Peyer's patch (tissue), 4 donors: ENCODE measurements at regions not wholly inside any gene's neighbourhood (a gene's known extent, or its start where the extent isn't known, plus 50 kb on each side); places are given as distances from the start of the nearest gene placed in this dataset.

ENCODE experiments used
- DNase-seq, 3 donors: peaks; one replicate each; pipeline ENCODE4 v3.0.0-alpha.2; 2017 to 2019
- H3K27ac ChIP-seq, 4 donors: fragments of 200-600 bp; sonication (generic); one replicate each; pipeline ENCODE4 v1.5.1; 2016 to 2019
- H3K27me3 ChIP-seq, 2 donors: fragments of 200-600 bp; sonication (generic); one replicate each; pipeline ENCODE4 v1.5.1; 2019
- H3K36me3 ChIP-seq, 3 donors: fragments of 200-600 bp; sonication (generic); one replicate each; pipeline ENCODE4 v1.5.1; 2016 to 2019
- H3K4me1 ChIP-seq, 4 donors: fragments of 200-600 bp; sonication (generic); one replicate each; pipeline ENCODE4 v1.5.1; 2016 to 2019
- H3K4me3 ChIP-seq, 4 donors: fragments of 200-600 bp; sonication (generic); 1 replicate in 3 of 4; 2 replicates in 1 of 4; pipeline ENCODE4 v1.5.1; 2016 to 2019; ENCODE audit warnings: mild to moderate bottlenecking in 1 of 4
- H3K9me3 ChIP-seq, 4 donors: fragments of 200-600 bp; sonication (generic); one replicate each; pipeline ENCODE4 v1.5.1; 2016 to 2019; ENCODE audit warnings: mild to moderate bottlenecking in 1 of 4
- POLR2A ChIP-seq, 2 donors: fragments of 450-650 bp; IDR thresholded peaks; one replicate each; pipeline ENCODE4 v1.5.1; 2017; ENCODE audit warnings: antibody characterized with exemption in 2 of 2, mild to moderate bottlenecking in 2 of 2, moderate library complexity in 2 of 2
- TF ChIP-seq, protein P1 (sequence below), 6 experiments: fragments of 450-650 bp in 4 of 6; fragments of 200-600 bp in 2 of 6; sonication (generic) in 1 of 6; IDR thresholded peaks; one replicate each; pipeline ENCODE4 v1.5.1; 2017 to 2019; ENCODE audit warnings: antibody characterized with exemption in 6 of 6, mild to moderate bottlenecking in 3 of 6, moderate library complexity in 1 of 6

DNA sequence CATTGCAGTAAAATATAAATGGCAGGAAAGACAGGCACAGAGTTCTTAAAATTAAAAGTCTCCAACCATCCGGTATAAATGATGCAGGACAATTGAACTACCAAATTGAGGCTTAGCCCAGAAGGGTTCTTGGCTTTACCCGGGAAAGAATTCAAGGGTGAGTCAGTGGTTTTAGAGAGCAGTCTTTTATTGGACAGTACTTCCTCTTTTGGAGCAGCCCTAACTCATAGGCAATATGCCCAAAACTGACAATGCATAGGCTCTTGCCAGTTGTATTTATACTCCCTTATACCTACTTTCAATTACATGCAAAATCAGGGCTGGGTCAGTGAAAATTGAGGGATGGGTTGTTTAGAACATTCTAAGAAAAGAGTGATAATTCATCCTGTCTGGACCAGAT, 1628.9 kb upstream of the PRMT6 start:
- H3K27me3 ChIP-seq: no peaks in the 10 kb centered on the region
- TF ChIP-seq POLR2A (IDR thresholded peaks at IDR 0.05): no peak
- TF ChIP-seq, protein P1, sequence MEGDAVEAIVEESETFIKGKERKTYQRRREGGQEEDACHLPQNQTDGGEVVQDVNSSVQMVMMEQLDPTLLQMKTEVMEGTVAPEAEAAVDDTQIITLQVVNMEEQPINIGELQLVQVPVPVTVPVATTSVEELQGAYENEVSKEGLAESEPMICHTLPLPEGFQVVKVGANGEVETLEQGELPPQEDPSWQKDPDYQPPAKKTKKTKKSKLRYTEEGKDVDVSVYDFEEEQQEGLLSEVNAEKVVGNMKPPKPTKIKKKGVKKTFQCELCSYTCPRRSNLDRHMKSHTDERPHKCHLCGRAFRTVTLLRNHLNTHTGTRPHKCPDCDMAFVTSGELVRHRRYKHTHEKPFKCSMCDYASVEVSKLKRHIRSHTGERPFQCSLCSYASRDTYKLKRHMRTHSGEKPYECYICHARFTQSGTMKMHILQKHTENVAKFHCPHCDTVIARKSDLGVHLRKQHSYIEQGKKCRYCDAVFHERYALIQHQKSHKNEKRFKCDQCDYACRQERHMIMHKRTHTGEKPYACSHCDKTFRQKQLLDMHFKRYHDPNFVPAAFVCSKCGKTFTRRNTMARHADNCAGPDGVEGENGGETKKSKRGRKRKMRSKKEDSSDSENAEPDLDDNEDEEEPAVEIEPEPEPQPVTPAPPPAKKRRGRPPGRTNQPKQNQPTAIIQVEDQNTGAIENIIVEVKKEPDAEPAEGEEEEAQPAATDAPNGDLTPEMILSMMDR (IDR thresholded peaks at IDR 0.05): no peak
- H3K4me1 ChIP-seq: no peaks in the 10 kb centered on the region

DNA sequence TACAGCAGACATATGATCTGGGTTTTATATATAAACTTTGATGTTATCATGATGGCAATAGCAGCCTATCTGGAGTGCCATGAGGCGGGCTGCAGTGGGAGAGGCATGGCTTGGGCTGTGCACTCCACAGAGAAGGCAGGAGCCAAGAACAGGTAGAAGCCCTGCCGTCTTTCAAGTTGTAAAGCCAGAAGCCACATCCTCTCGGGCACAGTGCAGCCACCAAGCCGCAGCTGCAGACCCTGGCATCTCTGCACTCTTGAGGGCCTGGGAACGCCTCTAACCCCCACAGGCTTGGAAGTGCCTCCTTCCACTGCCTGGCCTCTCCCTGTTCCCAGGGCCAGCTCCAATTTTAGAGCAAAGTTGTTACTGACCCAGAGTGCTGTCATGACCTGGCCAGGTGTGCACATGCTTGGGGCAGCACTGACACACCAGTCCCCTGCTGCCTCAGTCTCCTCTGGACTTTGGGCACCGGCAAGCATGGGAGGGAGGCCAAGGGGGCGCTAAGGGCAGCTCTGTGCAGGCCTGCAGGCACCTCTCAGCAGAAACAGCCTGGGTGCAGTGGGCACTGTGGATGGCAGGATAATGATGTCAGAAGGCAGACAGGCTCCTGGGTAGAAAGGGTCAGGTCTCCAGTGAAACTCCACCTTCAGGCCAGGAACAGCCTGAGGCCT, 1619.8 kb upstream of the PRMT6 start:
- no peaks in the 10 kb centered on the region for H3K4me1 ChIP-seq
- H3K27me3 ChIP-seq: no peaks in the 10 kb centered on the region
- no peak overlapping the region for H3K27ac ChIP-seq
- DNase-seq: no peak
- H3K36me3 ChIP-seq: no peaks in the 10 kb centered on the region
- no peak overlapping the region for H3K4me3 ChIP-seq
- no peaks in the 10 kb centered on the region for H3K9me3 ChIP-seq
- TF ChIP-seq, protein P1 (IDR thresholded peaks at IDR 0.05): no peak
- TF ChIP-seq POLR2A (IDR thresholded peaks at IDR 0.05): no peak

More for the DNA sequence above, 1628.9 kb upstream of the PRMT6 start:
- H3K27ac ChIP-seq: no peak overlapping the region
- H3K4me3 ChIP-seq: no peak overlapping the region
- no peak for DNase-seq
- H3K9me3 ChIP-seq: no peaks in the 10 kb centered on the region
- H3K36me3 ChIP-seq: no peaks in the 10 kb centered on the region

DNA sequence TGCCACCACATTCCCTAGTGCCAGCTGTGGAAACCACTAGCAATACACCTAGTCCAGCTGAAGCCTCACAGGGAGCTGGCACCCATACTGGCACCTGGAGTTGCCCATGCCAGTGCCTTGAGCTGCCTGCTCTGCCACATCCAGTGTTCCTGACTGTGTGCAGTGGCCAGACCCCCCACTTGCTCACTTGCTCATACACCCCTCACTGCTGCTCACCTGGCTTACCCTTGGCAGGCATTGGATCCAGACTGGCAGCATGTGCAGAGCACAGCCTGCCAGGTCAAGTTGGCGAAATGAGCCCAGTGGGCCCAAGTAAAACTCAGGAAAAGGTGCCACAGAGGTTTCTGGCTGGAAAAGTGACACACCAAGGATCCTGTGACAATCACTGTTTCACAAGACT, 1618.6 kb upstream of the PRMT6 start:
- no peaks in the 10 kb centered on the region for H3K9me3 ChIP-seq
- DNase-seq: no peak
- H3K27me3 ChIP-seq: no peaks in the 10 kb centered on the region
- no peak for TF ChIP-seq POLR2A (IDR thresholded peaks at IDR 0.05)
- TF ChIP-seq, protein P1 (IDR thresholded peaks at IDR 0.05): no peak
- no peaks in the 10 kb centered on the region for H3K36me3 ChIP-seq
- no peak overlapping the region for H3K27ac ChIP-seq
- no peaks in the 10 kb centered on the region for H3K4me1 ChIP-seq
- no peak overlapping the region for H3K4me3 ChIP-seq

DNA sequence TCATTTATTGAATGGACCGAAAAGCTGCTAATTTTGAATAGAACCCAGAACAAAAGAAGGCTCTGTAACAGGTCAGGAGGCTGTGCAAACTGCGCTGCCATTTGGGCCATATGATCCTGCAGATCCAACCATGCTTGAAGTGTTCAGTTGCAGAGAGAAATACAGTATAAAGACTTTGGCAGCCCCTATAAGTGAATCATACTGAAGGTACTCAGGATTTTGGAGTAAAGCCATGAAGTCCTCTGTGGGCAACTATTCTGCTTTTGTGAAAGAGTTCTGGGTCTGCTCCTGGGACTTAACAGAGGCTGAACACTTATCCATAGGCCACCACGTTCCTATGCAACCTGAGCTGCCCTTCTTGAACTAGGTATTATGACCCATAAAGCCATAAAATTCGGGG, 1613.6 kb upstream of the PRMT6 start:
- Histone ChIP-seq H3K27ac (no peak overlapping the region), H3K36me3 (no peaks in the 10 kb centered on the region), H3K9me3 (no peaks in the 10 kb centered on the region), H3K4me1 (no peaks in the 10 kb centered on the region), H3K4me3 (no peak overlapping the region), H3K27me3 (no peaks in the 10 kb centered on the region)
- DNase-seq: no peak
- TF ChIP-seq, protein P1 (IDR thresholded peaks at IDR 0.05): no peak
- no peak for TF ChIP-seq POLR2A (IDR thresholded peaks at IDR 0.05)

DNA sequence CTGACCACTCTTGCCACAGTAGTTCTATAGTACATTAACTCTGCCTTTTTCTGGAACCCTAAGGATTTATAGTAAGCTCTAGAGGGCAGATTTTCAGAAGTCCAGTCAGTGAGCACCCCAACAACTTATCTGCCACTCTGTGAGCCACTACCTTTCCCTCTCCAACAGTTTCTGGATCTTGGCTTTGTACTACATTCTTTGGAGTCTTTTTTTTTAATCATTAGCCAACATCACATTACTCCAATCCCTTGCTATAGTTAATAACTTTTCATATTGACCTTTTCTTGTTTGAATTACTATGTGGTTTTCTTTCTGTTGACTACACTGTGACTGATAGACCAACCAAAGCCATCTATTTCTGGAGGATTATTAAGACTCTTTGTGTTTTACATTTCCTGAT, 1596.7 kb upstream of the PRMT6 start:
- no peaks in the 10 kb centered on the region for H3K4me1 ChIP-seq
- H3K9me3 ChIP-seq: no peaks in the 10 kb centered on the region
- TF ChIP-seq, protein P1 (IDR thresholded peaks at IDR 0.05): no peak
- TF ChIP-seq POLR2A (IDR thresholded peaks at IDR 0.05): no peak
- no peak for DNase-seq
- H3K27ac ChIP-seq: no peak overlapping the region
- no peaks in the 10 kb centered on the region for H3K27me3 ChIP-seq
- H3K36me3 ChIP-seq: no peaks in the 10 kb centered on the region
- no peak overlapping the region for H3K4me3 ChIP-seq

DNA sequence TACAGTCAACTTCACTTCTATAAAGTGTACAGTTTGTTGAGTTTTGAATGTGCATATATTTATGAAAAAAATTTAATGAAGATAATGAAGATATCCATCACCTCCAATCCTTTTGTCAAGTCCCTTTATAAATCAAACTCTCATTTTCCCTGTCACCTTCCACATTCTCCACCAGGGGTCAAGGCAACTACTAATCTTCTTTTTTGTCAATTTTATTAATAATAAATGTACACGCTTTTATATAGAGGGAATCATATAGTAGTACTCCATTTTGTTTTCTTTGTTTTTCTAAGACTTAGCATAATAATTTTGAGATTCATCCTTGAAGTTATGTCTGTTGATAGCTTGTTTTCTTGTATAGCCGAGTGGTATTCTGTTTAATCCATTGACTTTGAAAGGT, 1594.2 kb upstream of the PRMT6 start:
- TF ChIP-seq, protein P1 (IDR thresholded peaks at IDR 0.05): no peak
- TF ChIP-seq POLR2A (IDR thresholded peaks at IDR 0.05): no peak
- no peaks in the 10 kb centered on the region for H3K4me1 ChIP-seq

More for the DNA sequence above, 1594.2 kb upstream of the PRMT6 start:
- Histone ChIP-seq H3K27me3 (no peaks in the 10 kb centered on the region), H3K36me3 (no peaks in the 10 kb centered on the region), H3K9me3 (no peaks in the 10 kb centered on the region), H3K27ac (no peak overlapping the region), H3K4me3 (no peak overlapping the region)
- DNase-seq: no peak
